ENCODE measurements at regions not wholly inside any gene's neighbourhood (a gene's known extent, or its start where the extent isn't known, plus 50 kb on each side); places are given as distances from the start of the nearest gene placed in this dataset.

GRCh38 chr12:43222796-43223195 lies 329.2 kb downstream of the ADAMTS20 start:
- intact Hi-C loops (cut with DNase I; ENCODE audit: low total_unique reads), result no loop called here
- DNase-seq (ENCODE audit: low spot score in 2 of 2), result no peak
- 34 to 44% methylated on average over 3 of the region's 3 CpGs for WGBS, 2 donors
- TF ChIP-seq POLR2A (IDR thresholded peaks at IDR 0.05), result no peak
- TF ChIP-seq, protein P1, sequence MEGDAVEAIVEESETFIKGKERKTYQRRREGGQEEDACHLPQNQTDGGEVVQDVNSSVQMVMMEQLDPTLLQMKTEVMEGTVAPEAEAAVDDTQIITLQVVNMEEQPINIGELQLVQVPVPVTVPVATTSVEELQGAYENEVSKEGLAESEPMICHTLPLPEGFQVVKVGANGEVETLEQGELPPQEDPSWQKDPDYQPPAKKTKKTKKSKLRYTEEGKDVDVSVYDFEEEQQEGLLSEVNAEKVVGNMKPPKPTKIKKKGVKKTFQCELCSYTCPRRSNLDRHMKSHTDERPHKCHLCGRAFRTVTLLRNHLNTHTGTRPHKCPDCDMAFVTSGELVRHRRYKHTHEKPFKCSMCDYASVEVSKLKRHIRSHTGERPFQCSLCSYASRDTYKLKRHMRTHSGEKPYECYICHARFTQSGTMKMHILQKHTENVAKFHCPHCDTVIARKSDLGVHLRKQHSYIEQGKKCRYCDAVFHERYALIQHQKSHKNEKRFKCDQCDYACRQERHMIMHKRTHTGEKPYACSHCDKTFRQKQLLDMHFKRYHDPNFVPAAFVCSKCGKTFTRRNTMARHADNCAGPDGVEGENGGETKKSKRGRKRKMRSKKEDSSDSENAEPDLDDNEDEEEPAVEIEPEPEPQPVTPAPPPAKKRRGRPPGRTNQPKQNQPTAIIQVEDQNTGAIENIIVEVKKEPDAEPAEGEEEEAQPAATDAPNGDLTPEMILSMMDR (IDR thresholded peaks at IDR 0.05), result no peak
- no peak overlapping the region for H3K4me3 ChIP-seq (ENCODE audit: low read depth, poor library complexity, severe bottlenecking)

DNA sequence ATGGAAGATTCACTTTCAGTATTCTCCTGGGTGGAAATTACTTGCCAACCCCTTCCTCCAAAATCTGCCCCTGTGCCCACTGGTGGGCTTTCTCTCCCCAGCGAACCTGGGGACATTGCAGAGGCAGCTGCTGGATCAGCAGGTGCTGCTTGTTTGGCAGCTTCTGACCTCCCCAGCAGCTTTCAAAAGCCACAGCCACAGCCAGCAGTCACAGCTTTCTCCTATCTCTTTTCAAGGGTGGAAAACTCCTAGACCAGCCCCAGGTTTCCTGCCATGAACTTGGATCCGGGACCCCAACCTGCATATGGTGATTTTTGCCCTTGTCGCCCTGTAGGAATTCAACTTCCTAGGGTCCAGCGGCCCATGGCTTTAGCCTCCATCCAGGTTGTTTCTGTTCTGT lies 330.8 kb downstream of the ADAMTS20 start:
- TF ChIP-seq POLR2A (IDR thresholded peaks at IDR 0.05), result no peak
- TF ChIP-seq, protein P1 (IDR thresholded peaks at IDR 0.05), result no peak
- no peak overlapping the region for H3K4me3 ChIP-seq (ENCODE audit: low read depth, poor library complexity, severe bottlenecking)
- WGBS, 2 donors, result 91 to 92% methylated on average over 4 of the region's 4 CpGs
- DNase-seq (ENCODE audit: low spot score in 2 of 2), result no peak
- intact Hi-C loops (cut with DNase I; ENCODE audit: low total_unique reads), result no loop called here

DNA sequence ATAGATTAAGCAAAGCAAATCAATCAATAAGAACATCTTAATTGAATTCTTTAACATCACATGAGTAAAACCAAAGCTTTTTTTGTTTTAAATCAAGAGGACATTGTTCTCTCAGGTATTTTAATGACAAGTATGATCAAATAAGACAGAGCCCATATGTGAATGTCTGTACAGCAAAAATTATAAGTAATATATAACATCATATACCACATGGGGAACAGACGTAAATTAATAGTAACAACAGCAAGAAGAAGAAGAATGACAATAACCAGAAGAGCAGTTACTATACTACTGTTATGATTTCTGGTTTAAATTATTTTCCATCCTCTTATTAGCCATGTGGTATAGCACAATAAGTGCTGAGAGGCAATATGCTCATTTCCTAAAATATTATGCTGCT lies 335.5 kb downstream of the ADAMTS20 start:
- 86 to 90% methylated on average over 1 of the region's 1 CpG for WGBS, 2 donors
- intact Hi-C loops (cut with DNase I; ENCODE audit: low total_unique reads), result no loop called here
- TF ChIP-seq, protein P1 (IDR thresholded peaks at IDR 0.05), result no peak
- no peak for TF ChIP-seq POLR2A (IDR thresholded peaks at IDR 0.05)
- DNase-seq (ENCODE audit: low spot score in 2 of 2), result no peak
- no peak overlapping the region for H3K4me3 ChIP-seq (ENCODE audit: low read depth, poor library complexity, severe bottlenecking)

GRCh38 chr12:43214166-43214565 lies 337.8 kb downstream of the ADAMTS20 start:
- TF ChIP-seq, protein P1 (IDR thresholded peaks at IDR 0.05), result no peak
- TF ChIP-seq POLR2A (IDR thresholded peaks at IDR 0.05), result no peak
- intact Hi-C loops (cut with DNase I; ENCODE audit: low total_unique reads), result no loop called here
- no peak overlapping the region for H3K4me3 ChIP-seq (ENCODE audit: low read depth, poor library complexity, severe bottlenecking)
- WGBS, 2 donors, result 74 to 84% methylated on average over 5 of the region's 5 CpGs
- no peak for DNase-seq (ENCODE audit: low spot score in 2 of 2)

DNA sequence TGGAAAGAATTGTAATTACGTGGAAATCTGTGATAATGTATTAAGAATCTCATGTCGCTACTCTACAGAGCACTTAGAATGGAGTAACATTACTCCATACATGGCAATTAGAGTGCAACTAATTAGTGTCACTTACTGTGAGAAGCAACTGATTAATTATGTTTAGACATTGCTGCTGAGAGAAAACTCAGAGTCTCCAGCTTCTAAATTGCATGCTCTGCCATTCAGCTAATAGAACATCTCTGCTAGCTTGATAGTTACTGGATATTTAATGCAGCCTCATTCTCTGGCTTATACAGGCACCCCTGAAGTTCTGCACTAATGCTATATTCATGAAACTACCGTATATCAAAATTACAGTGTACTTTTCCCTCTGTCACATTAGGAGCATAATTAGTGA lies 338.4 kb downstream of the ADAMTS20 start:
- 90 to 93% methylated on average over 3 of the region's 3 CpGs for WGBS, 2 donors
- TF ChIP-seq, protein P1 (IDR thresholded peaks at IDR 0.05), result no peak
- no peak for TF ChIP-seq POLR2A (IDR thresholded peaks at IDR 0.05)
- no peak for DNase-seq (ENCODE audit: low spot score in 2 of 2)
- intact Hi-C loops (cut with DNase I; ENCODE audit: low total_unique reads), result no loop called here
- no peak overlapping the region for H3K4me3 ChIP-seq (ENCODE audit: low read depth, poor library complexity, severe bottlenecking)

- intact Hi-C loops (cut with DNase I; ENCODE audit: low total_unique reads), result no loop called here
Measured at GRCh38 chr12:43210485-43211192, 341.4 kb downstream of the ADAMTS20 start.

More at GRCh38 chr12:43210485-43211192, 341.4 kb downstream of the ADAMTS20 start:
- 36 to 40% methylated on average over 6 of the region's 6 CpGs for WGBS, 2 donors
- no peak for DNase-seq (ENCODE audit: low spot score in 2 of 2)
- TF ChIP-seq, protein P1 (IDR thresholded peaks at IDR 0.05), result no peak
- TF ChIP-seq POLR2A (IDR thresholded peaks at IDR 0.05), result no peak
- H3K4me3 ChIP-seq (ENCODE audit: low read depth, poor library complexity, severe bottlenecking), result no peak overlapping the region
